HG02938 (cell line): ENCODE measurements at regions not wholly inside any gene's neighbourhood (a gene's known extent, or its start where the extent isn't known, plus 50 kb on each side); places are given as distances from the start of the nearest gene placed in this dataset.

Experiments
- ATAC-seq: cut with Tn5 transposase; IDR thresholded peaks from one replicate; pipeline ENCODE4 v1.9.1; 2021; ENCODE audit warnings: mild to moderate bottlenecking, moderate library complexity; ENCODE audit not compliant: unreplicated experiment

DNA sequence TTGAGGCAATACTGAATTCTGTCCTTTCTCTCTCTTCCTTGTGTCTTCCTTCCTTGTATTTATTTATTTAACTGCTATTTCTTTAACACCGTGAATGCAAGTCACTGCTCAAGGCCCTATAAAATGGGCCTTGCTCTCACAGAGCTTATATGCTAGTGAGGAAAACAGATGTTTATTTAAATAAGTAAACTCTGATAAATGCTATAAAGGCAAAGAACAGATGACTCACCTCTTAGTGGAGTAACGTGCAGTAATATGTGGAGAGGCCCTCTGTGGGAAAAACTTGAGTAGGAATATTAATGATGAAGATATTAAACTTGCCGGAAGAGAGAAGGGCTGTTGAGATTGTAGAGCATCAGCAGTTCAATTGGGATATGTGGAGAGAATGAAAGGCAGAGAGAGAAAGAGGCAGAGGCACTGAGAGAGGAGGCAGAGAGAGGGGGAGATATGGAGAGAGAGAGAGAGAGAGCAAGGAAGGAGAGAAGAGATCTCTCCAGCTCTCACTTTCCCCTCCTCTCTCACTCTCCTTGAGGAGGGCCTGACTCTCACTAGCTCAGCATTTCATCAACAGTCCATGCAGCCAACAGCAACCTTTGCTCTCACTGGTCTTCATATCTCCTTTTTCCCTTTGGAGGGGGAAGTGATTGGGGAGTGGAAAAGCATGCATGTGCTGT, 322.2 kb downstream of the LMX1A start:
- no peak for ATAC-seq

DNA sequence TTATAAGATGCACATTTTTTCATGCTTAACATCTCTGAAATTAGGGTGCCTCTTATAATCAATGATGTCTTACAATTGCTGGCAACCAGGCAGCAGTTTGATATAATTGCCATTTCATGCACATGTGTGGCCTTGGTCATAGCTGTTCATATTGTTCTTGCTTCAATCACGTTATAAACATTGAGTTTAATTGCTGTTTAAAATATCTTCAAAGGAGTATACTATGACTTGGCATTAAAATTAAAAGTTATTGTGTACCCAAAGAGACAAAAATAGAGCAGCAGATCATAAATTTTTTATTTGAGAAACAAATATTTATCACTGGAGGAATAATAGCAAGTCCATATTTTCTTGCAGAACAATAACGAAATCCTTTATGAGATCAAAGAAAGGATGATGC, 325.5 kb downstream of the LMX1A start:
- no peak for ATAC-seq

DNA sequence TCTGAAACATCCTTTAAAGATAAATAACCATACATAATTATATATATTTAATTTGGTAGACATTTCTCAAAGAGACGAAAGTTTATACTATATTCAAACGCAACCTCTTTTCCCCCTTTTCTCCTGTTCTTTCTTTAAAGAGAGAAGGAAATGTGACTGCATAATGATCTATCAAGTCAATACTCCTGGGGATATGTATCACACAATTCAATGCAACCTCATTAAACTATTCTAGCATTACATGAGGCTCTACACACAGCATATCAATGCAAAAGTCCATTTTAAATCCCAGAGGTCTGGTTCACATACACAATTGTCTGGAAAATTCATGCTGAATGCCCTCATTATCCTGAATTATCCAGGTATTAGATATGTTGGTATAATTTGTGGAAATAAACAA, 330.7 kb downstream of the LMX1A start:
- no peak for ATAC-seq

DNA sequence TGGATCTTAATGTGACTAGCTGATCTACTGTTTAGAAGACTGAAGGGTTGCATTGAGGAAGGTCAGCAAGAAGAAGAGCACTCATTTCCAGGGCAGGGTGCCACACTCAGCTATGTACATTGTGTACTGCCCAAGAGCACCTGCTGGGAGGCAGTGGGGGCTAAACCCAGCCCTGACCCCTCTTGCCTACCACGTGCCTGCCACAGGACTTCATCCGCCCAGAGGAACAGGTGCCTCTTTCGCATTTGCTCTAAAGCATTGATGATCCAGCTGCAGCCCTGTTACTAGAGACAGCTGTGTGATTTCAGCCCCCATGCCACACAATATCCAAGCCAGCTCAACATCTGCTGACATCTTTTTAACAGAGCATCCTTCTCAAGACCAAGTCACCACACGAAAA, 341.8 kb downstream of the LMX1A start:
- no peak for ATAC-seq

DNA sequence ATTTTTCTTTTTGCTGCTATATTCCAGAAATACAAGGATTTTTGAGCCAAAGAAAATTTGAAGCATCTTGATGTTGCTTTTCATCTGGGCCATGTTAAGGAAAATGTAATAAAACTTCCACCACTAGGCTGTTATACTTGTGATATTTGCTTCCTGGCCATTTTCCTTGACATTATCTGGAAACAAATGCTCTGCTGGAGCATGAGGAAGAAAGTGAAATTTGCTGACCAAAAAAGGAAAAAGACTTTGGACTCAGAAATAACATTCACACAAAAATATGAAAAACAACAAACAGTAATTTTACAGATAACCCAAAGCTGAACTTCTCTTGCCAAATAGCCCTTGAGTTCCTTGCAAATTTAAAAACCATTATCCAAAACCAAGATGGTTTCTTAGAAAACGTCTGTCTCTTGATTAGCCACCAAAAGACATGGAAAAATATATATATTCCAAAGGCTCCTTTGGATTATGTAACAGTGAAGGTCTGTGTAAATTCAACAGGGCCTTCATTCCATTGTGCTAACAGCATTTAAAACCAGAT, 344.5 kb downstream of the LMX1A start:
- ATAC-seq = no peak

DNA sequence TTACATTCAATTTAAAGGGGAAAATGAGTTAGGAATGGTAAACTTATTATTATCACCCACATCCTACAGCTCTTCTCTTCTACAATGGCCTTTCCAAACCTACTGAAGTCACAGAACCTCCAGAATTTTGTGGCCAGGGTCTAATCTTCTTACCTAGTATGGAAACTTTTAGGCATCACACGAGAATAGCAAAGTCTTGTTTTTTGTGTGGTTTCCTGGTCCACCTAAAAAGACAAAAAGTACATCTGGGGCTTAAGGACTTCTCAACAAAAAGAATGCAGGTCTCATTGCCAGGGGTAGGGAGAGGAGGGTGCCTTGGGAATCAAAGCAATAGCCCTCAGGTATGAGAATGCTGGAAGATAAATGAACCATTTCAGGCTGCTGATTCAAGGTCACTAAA, 345.3 kb downstream of the LMX1A start:
- ATAC-seq = no peak

DNA sequence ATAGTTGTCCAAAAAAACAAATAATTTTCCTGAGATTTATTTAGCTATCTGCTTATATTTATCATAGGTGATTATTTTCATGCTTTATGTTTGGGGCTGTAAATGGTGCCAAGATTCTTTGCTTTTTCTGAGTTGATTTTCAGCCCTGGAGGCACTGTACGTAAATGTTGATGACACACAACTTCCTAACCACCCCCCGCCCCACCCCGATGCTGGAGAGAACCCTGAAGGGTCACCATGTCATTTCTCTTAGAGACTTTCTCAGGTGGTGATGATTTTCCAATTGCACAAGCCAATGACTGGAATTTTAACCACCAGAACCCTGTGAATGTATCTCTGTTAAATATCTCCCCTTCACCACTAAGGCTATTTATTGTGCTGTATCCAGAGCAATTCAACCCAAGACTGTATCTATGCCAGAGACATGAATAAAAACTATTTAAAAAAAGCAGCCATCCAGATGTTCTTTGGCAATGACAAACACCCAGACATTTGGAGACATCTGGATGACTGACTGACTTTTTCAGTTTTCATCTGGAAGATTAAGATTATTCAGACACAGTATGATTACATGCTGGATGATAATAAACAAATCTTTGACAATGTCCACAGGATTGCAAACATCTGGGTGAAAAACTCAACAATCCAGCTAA, 346.0 kb downstream of the LMX1A start:
- no peak for ATAC-seq

DNA sequence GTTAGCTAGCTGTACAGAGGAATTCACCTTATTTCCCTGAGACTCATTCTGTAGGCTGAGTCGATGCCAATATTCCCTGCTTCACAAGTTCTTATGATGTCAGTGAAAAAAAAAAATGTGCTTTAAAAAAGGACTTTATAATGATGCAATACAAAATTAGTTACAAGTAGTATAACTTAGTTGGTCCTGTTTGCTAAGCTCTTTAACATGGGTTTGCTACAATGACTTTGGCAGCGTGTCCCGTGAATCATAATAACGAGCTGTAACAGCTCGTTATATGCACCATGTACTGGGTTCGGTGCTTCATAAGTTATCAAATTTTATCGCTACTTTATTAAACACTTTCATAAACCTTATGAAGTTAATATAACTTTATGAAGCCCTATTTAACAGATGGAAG, 349.7 kb downstream of the LMX1A start:
- ATAC-seq = no peak

DNA sequence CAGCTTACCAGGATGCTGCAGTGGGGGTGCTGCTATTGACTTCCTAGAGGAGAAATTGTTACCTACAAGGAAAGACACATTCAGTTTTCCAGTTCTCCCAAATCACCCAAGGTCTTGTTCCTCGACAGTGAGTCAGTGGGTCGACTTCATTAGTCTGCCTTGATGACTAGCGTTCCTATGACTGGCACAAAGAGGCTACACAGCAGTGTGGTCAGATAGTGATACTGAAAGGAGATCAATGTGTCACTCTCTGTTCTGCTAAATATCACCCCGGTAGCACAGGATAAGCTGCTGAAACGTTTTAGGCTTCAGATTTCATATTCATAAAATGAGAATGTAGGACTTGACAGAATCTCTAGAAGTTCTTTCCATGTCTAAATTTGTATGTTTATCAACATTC, 357.4 kb downstream of the LMX1A start:
- no peak for ATAC-seq

DNA sequence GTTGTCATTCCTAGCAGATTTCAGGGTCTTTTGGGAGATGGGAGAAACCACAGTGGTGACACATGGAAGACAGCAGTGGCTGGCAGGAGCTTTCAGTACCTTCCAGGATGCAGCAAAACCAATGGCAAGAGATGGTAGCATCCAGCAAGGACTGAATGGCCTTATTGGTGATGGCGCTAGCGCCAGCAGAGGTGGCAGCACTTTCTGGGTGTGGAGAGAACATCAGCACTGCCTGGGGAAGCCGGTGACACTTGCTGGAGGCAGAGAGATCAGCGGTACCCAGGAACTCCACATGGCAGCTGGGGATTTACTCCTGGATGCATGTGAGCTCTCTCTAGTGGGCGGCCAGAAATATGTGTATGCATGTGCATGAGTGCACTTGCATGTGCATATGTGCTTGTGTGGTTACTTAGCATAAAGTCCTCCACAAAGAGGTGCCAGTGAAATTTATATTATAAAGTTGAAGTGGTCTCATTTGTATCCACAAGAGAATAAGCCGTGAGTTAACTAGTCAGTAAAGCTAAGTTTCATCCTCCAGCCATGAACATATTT, 364.7 kb downstream of the LMX1A start:
- no peak for ATAC-seq

DNA sequence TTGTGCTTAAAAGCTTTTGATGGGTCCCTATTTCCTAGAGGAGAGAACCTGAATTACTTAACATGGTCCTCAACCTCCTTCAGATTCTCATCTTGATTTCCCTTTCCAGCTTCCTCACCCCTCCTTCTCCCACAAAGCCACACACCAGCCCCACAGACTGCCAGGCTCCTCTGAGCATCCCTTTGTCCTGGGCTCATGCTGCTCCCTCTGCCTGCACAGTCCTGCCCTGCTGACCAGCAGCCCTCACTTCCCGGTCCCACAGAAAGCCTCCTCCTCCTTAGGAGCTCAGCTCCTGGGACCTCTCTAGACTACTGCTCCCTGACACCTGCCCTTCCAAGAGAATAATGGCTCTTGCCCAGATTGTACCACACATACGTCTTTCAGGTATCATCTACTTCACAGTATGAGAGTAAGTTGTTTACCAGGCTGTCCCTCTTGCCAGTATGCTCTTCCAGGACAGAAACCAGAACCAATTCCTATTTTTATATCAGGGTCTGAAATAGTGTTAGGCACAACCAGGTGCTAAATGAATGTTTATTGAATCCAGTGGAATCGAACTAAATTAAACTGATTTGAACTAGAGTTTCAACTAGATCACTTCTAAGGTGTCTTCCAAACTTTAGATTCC, 373.4 kb downstream of the LMX1A start:
- ATAC-seq = no peak

DNA sequence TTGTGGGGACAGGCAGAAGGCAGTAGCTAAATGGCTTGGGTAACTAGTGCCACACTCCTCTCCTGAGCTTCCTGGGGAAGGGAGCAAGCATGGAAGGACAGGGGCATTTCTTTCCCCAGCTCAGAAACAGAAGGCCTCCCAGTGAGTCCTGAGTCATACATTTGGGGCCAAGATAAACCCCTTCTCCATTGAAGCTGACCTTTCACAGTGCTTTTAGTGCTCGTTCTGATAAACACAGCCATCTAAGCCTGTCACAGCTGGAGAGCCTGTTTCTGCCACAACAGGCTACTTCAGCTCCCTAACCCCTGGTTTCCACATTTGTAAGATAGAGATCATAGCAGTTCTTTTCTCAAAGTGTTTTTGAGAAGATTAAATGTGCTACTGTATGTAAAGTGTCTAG, 374.0 kb downstream of the LMX1A start:
- ATAC-seq = no peak

DNA sequence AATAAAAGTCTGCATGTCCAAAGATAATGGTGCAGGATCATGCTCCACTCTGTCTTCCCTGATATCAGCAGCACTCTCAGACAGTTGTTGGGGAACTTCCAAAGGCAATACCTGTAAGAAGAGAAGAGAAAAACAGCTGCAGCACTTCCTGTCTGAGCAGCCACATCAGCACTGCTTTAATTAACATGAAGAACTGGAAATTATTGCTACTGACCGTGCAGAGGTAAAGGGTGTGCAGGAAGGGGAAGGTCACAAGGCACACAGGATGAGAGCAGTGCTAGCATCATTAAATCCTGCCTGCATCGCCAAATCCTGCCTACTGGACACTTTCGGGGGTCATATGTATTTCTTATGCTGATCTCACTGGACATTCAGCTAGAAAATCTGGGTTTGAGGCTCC, 379.0 kb downstream of the LMX1A start:
- ATAC-seq = no peak

DNA sequence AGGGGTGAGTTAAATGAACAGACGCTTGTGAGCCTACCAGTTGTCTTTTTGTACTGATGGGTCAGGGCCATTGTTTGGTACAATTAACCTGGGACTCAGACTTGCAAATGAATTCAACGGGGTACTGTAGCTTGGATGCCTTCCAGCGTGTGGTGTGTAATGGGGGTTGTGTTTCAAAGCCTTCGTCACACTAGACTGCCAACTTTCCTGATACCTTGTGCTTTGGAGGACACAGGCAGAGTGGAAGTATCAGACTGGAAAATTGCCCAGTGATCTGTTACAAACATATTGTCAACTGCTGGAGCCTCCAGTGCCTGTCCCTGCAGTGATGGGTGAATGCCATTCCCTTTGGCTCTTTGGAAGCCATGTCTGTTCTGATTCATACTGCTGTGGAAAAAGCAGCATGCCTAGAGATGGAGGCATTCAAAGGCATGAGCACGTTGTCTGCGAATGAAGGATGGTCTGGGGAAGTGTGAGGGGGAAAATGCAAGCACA, 384.5 kb downstream of the LMX1A start:
- ATAC-seq = no peak

DNA sequence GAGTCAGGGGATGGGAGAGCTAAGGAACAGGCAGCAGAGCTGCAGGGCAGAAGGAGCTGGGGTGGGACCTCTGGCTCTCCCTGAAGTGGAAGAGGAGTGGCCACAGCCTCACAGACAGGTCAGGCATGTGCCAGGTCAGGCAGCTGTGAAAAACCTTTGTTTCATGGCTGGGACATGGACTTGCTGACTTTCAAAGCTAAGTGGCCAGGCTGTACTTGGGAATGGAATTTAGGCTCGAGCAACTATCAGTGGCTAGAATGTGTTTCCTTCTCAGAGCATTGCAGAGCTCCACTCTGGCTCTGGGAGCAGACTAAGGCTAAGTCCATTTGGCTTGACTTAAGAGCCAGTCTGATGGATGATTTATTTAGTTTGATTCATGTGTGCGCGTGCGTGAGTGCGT, 385.1 kb downstream of the LMX1A start:
- no peak for ATAC-seq

DNA sequence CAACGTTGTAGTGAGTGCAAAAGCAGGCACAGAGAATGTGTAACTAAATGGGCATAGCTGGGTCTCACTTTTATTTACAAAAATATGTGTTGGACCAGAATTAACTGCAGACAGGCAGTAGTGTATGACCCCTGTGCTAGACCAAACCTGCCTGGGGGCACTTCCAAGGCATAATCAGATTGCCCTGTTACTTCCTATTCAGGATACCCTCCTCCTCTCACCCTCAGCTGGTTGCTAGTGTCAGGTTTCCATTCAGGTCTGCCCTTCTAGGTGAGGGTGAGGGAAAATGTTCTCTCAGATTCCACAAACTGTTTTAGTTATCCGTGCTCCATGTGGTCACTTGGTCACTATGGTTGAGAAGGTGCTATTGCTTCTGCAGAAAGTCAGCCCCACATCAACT, 387.3 kb downstream of the LMX1A start:
- no peak for ATAC-seq

DNA sequence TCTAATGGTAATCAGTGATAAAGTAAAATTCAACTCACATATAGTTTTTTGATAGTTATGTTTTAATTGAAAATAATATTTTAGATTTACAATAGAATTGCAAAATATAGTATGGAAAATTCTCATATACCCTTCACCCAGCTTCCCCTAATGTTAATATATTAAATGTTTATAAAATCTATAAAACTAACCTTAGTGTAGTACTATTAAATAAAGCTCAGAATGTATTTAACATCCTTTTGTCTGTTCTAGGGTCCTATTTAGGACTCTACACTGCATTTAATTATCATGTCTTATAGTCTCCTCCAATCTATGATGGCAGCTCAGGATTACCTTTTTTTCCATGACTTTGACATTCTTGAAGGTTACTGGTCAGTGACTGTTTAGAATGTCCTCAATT, 389.2 kb downstream of the LMX1A start:
- ATAC-seq = no peak

DNA sequence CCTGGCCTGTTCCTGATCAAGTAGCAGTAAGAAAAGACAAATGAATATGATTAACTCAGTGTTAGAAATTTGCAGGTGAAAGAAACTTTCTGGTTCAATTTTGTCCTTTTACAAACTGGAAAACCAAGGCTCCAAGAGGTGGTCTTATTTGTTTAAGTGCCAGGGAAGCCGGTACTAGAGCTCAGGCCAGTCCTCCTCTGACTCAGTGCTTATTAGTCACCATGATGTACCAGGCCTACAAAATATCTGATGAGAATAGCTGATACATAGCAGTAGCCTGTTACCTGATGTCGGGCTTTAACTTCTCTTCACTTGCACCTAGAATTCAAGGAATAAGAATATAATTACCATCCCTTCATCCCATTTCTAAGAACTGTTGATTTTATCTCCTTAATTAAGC, 394.8 kb downstream of the LMX1A start:
- no peak for ATAC-seq

DNA sequence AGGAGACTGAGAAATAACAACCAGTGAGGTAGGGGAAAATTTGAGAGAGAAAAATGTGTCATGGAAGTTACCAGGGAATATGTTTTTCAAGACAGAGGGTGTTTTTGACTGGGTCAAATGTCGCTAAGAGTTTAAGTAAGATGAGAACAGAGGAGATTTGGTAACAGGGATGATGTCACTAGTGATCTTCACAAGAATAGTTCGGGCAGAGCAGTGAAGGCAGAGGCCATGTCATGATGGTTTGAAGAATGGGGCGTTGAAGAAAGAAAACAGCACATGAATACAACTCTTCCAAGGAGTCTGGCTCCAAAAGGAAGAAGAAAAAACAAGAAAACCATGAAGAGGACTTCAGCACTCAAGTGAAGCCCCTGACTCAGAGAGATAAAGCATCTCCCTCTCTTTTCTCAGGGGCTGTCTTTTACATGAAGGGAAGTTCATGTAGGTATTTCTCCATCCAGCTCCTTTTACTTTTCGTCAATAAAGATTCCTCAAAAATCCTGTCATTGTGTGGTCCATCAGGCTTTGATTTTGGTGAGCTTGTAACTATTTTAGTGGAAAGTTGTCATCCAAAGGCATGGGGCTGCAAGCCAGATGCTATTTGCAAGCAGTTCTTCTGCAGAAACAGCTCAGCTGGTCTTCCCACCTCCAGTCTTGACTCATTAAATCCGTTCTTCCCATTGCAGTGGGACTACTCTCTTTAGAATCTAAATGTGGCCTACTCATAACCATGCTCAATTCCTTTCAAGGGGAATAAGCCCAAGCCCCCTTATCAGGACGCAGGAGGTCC, 397.3 kb downstream of the LMX1A start:
- ATAC-seq = no peak

DNA sequence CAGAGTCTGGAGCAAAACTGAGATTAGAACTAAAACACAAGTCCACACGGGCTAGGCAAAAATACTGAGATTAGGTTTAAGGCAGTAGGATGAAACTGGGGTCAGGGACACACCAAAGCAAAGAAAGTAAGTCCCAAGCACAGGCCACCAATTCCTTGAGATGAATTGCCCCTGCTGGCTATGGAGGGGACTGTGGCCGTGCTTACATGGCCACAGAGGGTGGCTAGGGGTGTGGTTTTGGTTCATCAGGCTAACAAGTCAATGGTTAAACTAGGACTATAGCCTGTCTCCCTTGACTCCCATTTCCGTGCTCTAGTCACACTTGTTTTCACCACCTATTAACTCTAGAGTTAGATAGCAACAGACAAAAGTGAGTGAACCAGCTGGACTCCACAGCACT, 394.8 kb downstream of the PBX1 start:
- no peak for ATAC-seq

DNA sequence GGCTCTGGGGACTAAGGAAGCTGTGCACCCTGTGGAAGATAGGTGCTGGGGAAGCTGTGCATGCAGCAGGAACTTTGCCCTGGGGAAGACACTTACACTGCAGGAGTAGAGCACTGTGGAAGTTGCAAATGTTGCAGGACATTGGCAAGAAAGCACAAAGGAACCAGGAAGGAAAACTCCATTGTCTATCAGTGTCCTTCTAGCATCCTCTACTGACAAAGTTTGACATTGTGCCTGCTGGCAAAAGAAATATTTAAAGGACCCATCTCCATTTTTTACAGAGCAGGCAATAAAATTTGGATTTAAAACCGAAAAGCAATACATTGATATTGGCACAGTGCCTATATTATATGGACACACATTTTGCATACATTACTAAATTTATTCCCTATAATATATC, 394.1 kb downstream of the PBX1 start:
- no peak for ATAC-seq
